GM19397 (cell line): ENCODE measurements at regions not wholly inside any gene's neighbourhood (a gene's known extent, or its start where the extent isn't known, plus 50 kb on each side); places are given as distances from the start of the nearest gene placed in this dataset.
"Not testable (repeated sequence)": the region's sequence is repeated elsewhere in the genome, so short reads cannot be mapped to it uniquely, and the experiment has no call there.

Experiments used
- ATAC-seq: cut with Tn5 transposase; IDR thresholded peaks from one replicate; pipeline ENCODE4 v1.9.1; 2021; ENCODE audit warnings: mild to moderate bottlenecking, moderate library complexity; ENCODE audit not compliant: unreplicated experiment

DNA sequence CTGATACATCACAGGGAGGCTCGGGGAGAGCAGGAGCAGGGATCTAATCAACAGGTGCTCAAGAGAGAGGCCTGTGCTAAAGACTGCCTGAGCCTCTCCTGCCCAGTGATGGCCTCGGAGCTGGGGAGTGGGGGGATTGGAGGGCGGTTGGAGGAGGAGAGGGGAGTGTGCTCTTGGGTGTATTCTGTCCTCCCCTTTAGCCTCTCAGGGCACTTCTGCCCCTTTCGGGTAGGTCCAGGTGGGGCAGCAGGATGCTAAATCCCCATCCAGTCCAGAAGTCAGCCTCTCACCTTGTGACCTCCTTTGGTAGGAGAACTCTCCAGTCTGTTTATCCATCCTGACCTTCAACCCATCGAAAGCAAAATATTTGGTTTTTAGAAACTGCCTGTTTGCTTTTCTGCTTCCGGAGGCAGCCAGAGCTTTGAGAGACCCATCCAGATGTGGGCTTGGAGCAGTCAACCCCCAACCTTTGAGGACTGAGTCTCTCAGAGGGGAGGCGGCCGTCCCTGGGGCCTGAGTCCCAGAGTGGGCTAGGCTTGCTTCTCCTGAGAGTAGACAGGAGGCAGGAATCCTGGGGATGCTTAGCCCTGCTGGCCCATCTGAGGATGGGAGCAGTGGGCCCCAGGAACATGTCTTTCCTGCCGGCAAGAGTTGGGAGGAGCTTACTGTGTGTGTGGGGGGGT is 105.2 kb upstream of the SYT13 start:
- no peak for ATAC-seq

DNA sequence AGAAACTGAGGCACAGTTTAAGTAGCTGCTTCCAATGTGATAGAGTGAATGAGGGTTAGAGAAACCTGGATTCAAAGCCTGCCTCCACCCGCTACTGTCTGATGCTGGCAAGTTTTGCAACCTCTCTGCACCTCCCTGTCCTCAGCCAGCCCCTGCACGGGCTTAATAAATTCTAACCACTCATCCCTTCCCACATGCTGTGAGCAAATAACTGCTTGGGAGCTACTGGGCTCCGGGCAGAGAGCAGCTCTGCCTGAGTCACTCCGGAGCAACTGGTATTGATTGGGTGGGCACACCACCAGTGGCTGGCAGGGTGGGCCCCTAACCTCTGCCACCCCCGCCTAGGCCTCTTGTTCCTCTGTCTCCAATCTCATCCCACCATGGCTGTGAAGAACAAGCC is 104.3 kb upstream of the SYT13 start:
- ATAC-seq: no peak

DNA sequence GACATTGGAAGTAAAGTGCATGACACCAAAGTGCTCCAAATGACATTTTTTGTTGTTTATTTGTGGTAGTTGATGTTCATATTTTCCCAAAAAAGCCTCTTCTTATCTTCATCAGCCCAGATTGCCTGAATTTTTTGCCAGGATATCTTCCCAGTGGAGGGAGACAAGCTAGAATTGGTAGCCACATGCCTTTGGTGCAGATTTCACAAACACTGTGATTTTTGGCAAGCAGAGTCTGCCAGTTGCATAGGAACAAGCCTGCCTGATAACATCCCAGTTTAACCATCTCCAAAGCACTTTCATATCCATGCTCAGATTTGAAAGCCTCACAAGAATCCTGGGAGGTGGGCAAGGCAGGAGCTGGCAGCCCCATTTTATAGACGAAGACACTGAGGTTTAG is 102.3 kb upstream of the SYT13 start:
- no peak for ATAC-seq

DNA sequence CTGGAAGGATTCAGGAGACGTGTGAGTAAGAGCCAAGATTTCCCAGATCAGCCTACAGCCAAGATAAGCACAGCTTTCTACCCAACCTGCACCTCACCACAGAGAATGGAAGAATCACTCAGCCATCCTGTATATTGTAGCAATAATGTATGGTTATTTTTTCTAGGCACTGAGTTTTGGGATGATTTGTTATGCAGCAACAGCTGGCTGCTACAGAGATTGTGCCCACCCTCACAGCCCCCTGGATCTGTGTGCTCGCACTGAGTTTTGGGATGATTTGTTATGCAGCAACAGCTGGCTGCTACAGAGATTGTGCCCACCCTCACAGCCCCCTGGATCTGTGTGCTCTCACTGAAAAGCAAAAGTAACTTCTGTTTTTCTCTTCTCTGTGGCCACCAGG is 101.7 kb upstream of the SYT13 start:
- not testable (repeated sequence) for ATAC-seq

DNA sequence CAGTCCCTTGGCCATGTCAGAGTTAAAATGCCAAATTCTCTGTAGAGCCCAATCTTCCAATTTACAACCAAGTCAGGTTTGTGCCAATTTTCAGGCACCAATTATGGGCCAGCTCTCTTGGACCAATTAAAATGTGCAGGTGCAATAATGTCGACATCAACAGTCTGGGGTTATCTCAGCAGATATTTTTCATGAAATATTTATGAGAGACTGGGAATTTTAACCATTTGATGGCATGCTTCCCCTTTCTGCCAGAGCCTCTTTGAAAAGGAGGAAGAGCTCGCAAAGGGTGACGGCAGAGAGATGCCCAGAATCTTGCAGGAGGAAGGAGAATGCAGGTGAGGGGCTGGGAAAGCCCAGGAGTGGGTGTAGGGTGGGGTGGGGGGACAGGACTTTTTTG is 100.8 kb upstream of the SYT13 start:
- ATAC-seq: no peak

DNA sequence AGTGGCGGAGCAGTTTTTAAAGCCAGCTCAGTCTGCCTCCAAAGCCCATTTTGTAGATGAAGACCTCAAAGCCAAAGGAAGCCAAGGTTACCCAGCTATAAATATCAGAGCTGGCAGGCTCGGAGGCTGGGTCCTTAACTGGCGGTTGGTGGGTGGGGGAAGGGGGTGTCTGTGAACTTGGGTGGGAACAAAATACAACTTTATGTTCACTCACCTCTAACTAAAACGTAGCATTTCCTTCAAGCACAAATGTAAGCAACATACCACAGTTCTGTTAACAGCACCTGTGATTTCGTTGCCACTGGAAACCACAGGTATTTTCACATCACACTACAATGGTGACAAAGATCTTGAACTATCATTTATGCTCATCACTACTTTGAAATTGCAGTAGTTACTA is 99.7 kb upstream of the SYT13 start:
- no peak for ATAC-seq

DNA sequence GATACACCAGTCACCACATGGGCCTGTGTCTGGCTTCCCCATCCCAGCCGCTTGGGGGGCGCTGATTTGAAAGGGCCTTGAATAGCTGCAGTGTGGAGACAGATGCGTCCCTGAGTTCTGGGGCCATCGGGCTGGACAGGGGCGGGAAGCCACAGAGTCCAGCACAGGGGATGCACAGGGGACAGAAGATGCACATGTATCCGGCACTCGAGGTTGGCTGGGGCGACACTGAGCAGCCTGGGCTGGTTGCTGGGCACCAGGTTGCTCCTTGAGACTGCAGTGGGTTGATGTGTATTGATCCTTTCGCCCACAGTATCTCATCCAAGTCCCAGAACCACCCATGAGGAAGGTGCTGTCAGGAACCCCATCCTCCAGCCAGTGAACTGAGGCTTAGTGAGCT is 99.3 kb upstream of the SYT13 start:
- ATAC-seq: no peak

DNA sequence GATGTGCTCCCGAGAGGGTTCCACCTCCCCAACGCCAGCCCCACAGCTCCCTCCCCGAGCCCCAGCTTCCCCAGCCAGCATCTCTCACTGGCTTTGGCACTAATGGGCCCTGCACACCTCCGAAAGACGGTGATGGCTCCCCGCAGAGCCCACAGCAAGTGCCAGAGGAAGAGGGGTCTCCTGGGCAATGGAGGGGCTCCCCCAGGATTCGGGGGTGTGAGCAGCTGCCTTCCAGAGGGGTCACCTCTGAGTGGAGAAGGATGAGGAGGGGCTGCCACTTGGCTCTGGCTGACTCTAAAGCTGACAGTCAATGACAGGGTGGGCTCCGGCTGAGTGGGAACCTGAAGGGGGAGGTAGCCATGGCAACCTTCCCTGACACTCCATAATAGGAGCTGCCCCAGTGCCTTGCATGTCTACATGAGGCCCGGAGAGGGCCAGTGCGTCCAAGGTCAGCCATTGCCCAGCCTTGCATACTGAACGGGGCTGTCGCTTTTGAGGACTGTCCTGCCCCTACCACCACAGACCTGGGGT is 98.6 kb upstream of the SYT13 start:
- ATAC-seq: no peak

DNA sequence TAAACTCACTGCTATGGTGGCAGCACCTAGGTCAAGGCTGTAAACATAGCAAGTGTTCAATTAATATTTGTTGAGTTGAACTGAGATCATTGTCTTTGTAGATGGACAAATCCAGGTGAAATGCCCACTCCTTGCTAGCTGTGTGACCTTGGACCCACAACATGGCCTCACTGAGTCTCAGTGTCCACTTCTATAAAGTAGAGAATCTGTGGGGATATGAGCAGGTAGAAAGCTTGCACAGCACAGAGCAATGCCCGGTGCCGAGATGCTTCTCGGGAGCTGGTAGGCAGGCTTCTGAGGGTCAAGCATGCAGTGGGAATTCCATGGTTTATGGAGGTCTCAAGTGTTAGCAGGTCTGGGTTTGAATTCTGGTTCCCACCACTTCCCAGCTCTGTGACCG is 97.9 kb upstream of the SYT13 start:
- ATAC-seq: no peak

DNA sequence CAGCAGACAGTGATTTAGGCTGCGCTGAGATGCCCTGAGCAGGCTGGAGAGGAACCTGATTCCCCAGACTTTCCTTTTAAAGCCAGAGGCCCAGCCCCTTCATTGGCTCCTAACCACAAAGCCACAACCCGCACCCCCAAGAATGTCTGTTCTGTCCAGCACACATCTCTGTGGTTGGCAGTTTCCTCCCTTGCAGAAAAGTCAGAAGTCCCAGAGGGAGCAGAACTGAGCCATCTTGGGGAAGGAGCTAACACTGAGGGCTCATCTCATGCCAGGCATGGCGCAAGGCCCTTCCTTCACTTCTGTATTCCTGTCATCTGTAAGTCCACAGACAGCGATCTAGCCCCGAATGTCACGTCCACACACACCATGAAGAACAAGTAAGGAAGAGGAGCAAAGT is 97.1 kb upstream of the SYT13 start:
- ATAC-seq: no peak

DNA sequence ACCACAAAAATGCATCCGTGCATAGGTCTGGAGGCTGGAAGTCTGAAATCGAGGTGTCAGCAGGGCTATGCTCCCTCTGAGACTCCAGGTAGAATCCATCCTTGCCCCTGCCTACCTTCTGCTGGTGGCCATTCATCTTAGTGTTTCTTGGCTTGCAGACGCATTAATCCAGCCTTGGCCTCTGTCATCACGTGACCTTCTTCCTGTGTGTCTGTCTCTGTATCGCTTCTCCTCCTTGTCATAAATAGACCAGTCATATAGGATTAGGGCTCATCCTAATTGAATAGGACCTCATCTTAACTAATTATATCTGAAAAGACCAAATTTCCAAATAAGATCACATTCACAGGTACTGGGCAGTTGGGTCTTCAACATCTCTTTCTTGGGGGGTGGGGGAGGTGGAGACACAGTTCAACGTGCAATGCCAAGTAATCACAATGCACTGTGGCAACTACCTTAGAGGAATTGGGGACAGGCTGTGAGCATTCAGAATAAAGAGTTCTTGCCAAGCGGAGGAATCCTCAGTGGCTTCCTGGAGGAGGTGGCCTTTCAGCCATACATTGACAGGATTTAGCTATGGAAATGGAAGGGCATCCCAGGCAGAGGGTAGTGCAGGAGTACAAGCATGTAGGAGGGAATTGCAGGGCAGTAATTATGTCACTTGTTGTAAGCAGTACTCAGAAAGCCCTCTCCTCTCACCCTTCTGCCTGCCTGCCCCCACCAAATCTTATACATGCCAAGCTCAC is 96.2 kb upstream of the SYT13 start:
- no peak for ATAC-seq

DNA sequence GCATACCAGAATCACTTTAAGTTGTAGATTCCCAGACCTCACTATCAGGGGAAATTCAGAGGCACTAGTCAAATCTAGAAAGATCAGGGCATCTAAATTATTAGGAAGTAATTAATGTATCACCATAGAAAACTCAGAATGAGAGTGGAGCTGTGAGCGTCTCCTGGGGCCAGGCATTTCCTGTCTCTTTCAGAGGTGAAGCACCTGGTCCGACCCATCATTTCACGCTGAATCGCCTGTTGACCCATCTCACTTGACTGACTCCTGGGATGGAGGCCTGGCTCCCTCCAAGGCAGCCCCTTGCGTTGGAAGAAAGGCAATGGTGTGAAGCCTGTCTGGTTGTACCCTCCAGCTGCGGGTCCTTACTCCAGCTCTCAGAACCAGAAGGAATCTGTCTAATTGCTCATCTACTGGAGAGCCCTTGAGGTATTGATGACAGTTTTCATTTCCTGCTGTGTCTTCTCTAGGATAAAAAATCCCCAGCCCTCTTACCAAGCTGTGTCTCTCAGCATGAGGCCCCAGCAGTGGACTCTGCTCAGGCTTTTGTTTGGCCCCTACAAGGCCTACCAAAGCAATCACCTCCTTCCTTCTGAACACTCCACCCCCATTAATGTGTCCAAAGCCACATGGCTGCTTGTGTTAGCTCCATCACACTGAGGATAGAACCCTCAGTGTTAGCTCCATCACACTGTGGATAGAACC is 93.2 kb upstream of the SYT13 start:
- ATAC-seq: no peak

DNA sequence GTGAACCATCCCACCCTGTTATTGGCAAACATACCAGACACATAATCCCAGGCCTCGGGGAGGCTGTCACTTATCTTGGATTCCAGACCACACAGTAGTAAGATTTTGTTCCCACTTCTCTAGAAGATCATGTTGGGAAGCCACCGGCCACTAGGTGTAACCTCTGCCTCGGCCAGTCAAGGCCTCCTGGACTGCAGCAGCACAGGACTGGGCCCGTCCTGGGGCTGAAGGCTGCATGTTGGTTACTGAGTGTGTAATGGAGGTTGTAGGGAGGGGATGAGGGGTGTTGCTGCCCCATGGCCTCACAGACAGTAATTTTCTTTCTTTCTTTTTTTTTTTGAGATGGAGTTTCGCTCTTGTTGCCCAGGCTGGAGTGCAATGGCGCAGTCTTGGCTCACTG is 92.4 kb upstream of the SYT13 start:
- ATAC-seq: no peak

DNA sequence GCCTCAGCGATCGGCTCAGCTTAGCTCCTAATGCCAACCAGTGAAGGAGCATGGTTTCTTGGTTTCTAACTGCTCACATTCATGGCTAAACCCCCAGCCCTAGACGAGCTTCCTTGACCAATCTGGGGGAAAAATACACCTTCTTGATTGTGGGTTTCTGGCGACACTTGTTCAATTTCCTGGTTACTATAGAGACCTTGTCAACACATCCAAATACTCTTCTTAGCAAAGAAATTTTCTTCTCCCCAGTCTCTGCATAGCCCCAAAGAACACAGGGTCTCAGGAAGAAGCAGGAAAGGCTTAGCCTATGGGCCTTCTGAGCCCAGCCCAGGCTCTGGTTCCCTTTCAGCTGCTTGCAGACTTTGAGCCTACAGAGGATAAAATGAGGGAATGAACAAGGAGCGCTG is 88.5 kb upstream of the SYT13 start:
- no peak for ATAC-seq

DNA sequence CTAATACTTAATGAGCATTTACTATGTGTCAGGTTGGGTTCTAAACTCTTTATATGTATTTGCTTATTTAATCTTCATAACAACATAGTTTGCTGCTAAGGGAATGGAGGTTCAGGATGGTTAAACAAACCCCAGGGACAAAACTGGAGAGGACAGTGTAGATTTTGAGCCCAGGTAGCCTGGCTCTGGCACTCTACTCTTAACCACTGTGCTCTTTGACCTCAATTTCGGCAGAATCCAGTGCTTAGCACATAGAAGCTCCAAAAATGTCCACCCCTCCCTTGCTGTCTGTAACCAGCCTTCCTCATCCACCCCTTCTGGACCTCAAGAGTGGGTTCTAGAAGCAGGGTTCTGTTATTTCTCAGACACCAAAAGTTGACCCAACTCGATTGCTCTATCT is 88.0 kb upstream of the SYT13 start:
- no peak for ATAC-seq

DNA sequence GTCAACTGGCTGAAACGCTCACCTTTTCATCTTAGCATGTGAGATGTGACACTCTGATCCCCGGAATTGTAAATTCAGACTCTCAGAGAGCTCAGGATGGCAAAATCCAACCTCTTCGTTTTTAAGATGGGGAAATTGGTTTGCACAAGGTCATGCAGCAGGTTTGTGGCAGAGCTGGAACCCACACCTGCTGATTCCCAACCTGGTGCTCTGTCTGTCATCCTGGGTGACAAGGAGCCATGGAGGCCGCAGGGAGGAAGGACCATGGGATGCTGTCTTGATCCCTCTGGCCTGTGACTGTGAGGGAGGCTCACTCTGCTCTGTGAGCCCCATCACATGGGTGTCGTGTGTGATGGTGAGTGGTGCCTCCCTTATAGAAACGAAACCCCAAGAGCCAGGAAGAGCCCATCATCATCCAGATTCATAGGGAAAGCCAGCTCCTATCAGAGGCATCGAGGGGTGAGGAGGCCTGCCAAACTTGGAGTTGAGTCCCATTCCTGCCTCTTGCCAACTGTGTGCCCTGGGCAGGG is 87.4 kb upstream of the SYT13 start:
- no peak for ATAC-seq

DNA sequence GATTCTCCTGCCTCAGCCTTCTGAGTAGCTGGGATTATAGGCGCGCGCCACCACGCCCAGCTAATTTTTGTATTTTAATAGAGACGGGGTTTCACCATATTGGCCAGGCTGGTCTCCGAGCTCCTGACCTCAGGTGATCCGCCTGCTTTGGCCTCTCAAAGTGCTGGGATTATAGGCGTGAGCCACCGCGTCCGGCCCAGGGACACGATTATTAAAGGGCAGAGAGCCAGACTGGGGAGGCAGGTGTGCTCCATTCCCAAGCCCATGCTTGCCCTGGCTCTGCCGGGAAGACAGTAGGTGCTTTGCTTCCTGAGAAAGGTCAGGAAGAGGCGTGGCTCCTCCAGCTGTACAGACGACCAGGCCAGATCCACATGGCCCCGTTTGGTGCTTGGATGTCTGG is 86.3 kb upstream of the SYT13 start:
- ATAC-seq: not testable (repeated sequence)

DNA sequence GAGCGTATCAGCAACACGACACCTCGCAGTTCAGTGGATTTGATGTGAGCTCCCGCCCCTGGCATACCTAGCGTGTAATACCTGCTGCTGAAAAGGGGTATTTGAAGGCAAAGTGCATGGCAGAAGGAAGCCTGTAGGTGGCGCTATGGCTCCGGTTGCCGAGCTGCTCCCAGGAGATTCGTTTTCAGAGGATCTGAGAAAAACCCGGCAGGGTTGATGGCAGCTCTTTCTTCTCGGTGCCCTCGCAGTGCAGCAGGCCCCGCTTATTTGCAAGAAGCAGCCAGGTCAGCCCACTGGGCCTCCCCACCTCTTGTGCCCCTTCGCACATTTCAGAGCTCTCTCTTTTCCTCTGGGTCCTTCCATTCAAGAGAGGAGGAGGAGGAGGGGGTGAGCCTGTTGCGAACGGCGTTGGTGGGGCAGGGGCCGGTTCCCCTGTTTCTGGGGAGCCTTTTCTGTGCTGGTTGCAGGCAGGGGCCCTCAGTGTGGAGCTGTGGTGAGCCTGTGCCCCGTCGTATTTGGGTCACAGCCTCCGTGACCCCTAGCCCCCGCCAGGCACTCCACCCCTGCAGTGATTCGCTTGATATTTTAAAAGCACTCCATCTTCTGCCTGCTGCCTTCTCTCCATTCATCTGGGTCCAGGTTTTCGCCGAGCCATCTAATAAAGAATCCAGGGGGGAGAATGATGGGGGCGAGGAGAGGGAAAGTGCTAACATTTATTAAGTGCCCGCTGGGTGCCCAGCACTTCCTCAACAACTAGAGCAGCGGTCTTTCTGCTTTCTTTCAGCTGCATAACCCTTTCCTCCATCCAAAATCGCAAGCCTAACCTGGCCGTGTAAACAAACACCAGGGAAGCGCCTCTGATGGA is 85.3 kb upstream of the SYT13 start:
- ATAC-seq: no peak

DNA sequence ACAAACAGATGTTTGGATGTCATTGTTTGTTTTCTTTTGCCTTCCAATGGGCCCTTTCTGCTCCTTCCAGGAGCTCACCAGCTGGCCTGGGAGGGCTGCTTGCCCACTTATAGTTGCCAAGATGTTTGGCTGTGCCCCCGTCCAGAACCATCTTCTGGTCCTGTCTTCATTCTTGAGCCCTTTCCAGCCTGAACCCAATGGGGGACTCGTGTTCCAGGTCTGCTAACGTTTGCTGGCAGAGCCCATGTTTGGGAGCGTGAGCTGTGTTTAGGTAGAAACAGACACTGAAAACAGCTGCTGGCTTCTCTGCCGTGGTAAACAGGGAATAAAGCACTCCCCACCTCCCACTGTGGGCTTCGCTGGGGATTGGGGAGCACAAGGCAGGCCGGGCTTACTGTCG is 83.2 kb upstream of the SYT13 start:
- ATAC-seq: no peak

DNA sequence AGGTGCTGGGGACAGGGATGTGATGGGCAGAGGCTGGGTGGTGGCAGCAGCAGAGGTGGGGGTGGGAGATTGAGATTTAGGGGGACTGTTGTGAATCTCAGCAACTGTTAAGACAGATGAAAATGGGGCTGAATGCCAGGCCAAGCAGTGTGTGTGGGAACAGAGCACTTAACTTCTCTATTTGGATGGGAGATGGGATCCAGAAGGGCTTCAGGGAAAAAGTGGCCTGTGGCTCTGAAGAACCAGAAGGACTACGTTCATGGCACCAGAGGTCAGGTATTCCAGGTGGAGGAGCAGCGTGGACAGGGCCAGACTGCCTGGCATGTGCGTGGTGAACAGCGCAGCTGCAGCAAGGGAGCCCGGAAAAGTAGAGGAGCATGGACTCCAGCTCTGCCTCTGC is 82.6 kb upstream of the SYT13 start:
- no peak for ATAC-seq
